T-cell (primary cell): ENCODE measurements at regions not wholly inside any gene's neighbourhood (a gene's known extent, or its start where the extent isn't known, plus 50 kb on each side); places are given as distances from the start of the nearest gene placed in this dataset.
A peak's percentile ranks its signal among the peaks of the same experiment; 100 is the strongest.
"Not testable (repeated sequence)": the region's sequence is repeated elsewhere in the genome, so short reads cannot be mapped to it uniquely, and the experiment has no call there.

Experiments used
- ATAC-seq, 4 experiments: fragments of 200-7000 bp in 3 of 4; fragments of 150-1000 bp in 1 of 4; cut with Tn5 transposase; replicated peaks in 1 of 4; 1 replicate in 3 of 4; 2 replicates in 1 of 4; pipeline ENCODE4 v1.10.0; 2021; ENCODE audit warnings: moderate library complexity in 3 of 4, mild to moderate bottlenecking in 2 of 4, moderate number of reproducible peaks in 1 of 4
- CTCF ChIA-PET, 2 donors: fragments of 300-600 bp; sonication (Branson Sonifier 250); formaldehyde crosslinking; loops; one replicate each; lab custom pipeline; 2022; ENCODE audit warnings: antibody characterized with exemption in 2 of 2; lab: Charles Lee
- POLR2A ChIA-PET, 2 donors: fragments of 300-600 bp; sonication (Branson Sonifier 250); formaldehyde crosslinking; loops; one replicate each; lab custom pipeline; 2022; ENCODE audit warnings: antibody characterized with exemption in 2 of 2; lab: Charles Lee
- DNase-seq, 35 experiments: peaks; one replicate each; pipeline versions ENCODE4 v3.0.0 to v3.0.0-alpha.2; 2013 to 2023
- H3K27ac ChIP-seq: one replicate; pipeline ENCODE4 v1.5.1; 2013; ENCODE audit warnings: low read length
- H3K27me3 ChIP-seq, 2 experiments: replicated peaks in 1 of 2; 1 replicate in 1 of 2; 2 replicates in 1 of 2; pipeline versions ENCODE4 v1.6.1 to v1.7.0; 2013; ENCODE audit warnings: low read length in 1 of 2, mixed read lengths in 1 of 2; ENCODE audit not compliant: control insufficient read depth in 2 of 2, insufficient read depth in 2 of 2; ENCODE audit errors: extremely low read depth in 1 of 2
- H3K36me3 ChIP-seq, 2 donors: 1 replicate in 1 of 2; 2 replicates in 1 of 2; pipeline versions ENCODE4 v1.6.1 to v1.7.0; 2013; ENCODE audit warnings: low read length in 1 of 2; ENCODE audit not compliant: control insufficient read depth in 2 of 2, insufficient read depth in 1 of 2; ENCODE audit errors: extremely low read depth in 1 of 2
- H3K4me1 ChIP-seq, 2 experiments: 1 replicate in 1 of 2; 2 replicates in 1 of 2; pipeline versions ENCODE4 v1.6.1 to v1.7.0; 2013; ENCODE audit warnings: low read length in 2 of 2, mixed read lengths in 1 of 2; ENCODE audit not compliant: insufficient read depth in 2 of 2, control insufficient read depth in 1 of 2; ENCODE audit errors: extremely low read depth in 1 of 2
- H3K4me3 ChIP-seq, 2 donors: 1 replicate in 1 of 2; 2 replicates in 1 of 2; pipeline versions ENCODE4 v1.5.1 to v1.7.0; 2013; ENCODE audit warnings: mild to moderate bottlenecking in 2 of 2, low read length in 1 of 2, moderate library complexity in 1 of 2; ENCODE audit not compliant: control insufficient read depth in 1 of 2; ENCODE audit errors: extremely low read depth in 1 of 2
- H3K9me3 ChIP-seq: 2 replicates; pipeline ENCODE4 v1.7.0; 2013
- H3K27ac Mint-ChIP-seq, 2 donors: one replicate each; pipeline ENCODE4 v1.8.0; 2020 to 2021; ENCODE audit warnings: mild to moderate bottlenecking in 2 of 2, mixed read lengths in 2 of 2
- H3K27me3 Mint-ChIP-seq, 2 donors: one replicate each; pipeline ENCODE4 v1.8.0; 2021 to 2022; ENCODE audit warnings: mixed read lengths in 2 of 2
- H3K36me3 Mint-ChIP-seq: one replicate; pipeline ENCODE4 v1.8.0; 2021; ENCODE audit warnings: mixed read lengths
- H3K4me1 Mint-ChIP-seq, 3 donors: one replicate each; pipeline ENCODE4 v1.8.0; 2020 to 2022; ENCODE audit warnings: mixed read lengths in 3 of 3, mild to moderate bottlenecking in 1 of 3
- H3K4me3 Mint-ChIP-seq, 3 donors: one replicate each; pipeline ENCODE4 v1.8.0; 2020 to 2022; ENCODE audit warnings: mild to moderate bottlenecking in 3 of 3, mixed read lengths in 3 of 3, moderate library complexity in 3 of 3
- H3K9me3 Mint-ChIP-seq, 3 donors: one replicate each; pipeline ENCODE4 v1.8.0; 2020 to 2022; ENCODE audit warnings: mixed read lengths in 3 of 3
- WGBS: methylation state at CpG from one replicate; pipeline ENCODE4 v1.1.5; 2013; ENCODE audit warnings: missing lambda C conversion rate; ENCODE audit not compliant: insufficient coverage; 5-methylcytosine and 5-hydroxymethylcytosine counted together

GRCh38 chr16:17552351-17552750, 81.6 kb upstream of the XYLT1 start:
- peaks cover 0 to 4% (median 1%) of the 10 kb centered on the region in 3 donors for H3K4me1 Mint-ChIP-seq
- WGBS, result 92% methylated on average over 4 of the region's 5 CpGs
- no peak overlapping the region for H3K4me3 ChIP-seq

GRCh38 chr16:17551682-17552081, 80.9 kb upstream of the XYLT1 start:
- H3K4me3 ChIP-seq, H3K27me3 ChIP-seq, H3K36me3 ChIP-seq, H3K4me1 ChIP-seq, H3K4me1 Mint-ChIP-seq, H3K4me3 Mint-ChIP-seq, H3K27ac ChIP-seq, H3K27ac Mint-ChIP-seq, CTCF ChIA-PET, H3K36me3 Mint-ChIP-seq, H3K9me3 ChIP-seq, H3K9me3 Mint-ChIP-seq, POLR2A ChIA-PET, DNase-seq, ATAC-seq: not testable (repeated sequence)
- peaks cover 9 to 20% of the 10 kb centered on the region in 2 donors for H3K27me3 Mint-ChIP-seq
- WGBS, result 93% methylated on average over 5 of the region's 6 CpGs

More at GRCh38 chr16:17552351-17552750, 81.6 kb upstream of the XYLT1 start:
- ChIA-PET CTCF (no interaction called here), POLR2A (no interaction called here)
- no peaks in the 10 kb centered on the region for H3K36me3 Mint-ChIP-seq
- no peaks in the 10 kb centered on the region for H3K4me1 ChIP-seq
- H3K9me3 Mint-ChIP-seq, result no peaks in the 10 kb centered on the region
- peaks cover 9 to 20% of the 10 kb centered on the region in 2 donors for H3K27me3 Mint-ChIP-seq
- peaks cover 0 to 7% of the 10 kb centered on the region in 2 experiments for H3K27me3 ChIP-seq
- DNase-seq, result no peak
- no peak overlapping the region for H3K27ac Mint-ChIP-seq
- no peaks in the 10 kb centered on the region for H3K36me3 ChIP-seq
- H3K9me3 ChIP-seq, result no peaks in the 10 kb centered on the region
- ATAC-seq, result no peak
- no peak overlapping the region for H3K27ac ChIP-seq
- H3K4me3 Mint-ChIP-seq, result no peak overlapping the region

- no peak overlapping the region for H3K4me3 Mint-ChIP-seq
- ChIA-PET CTCF (no interaction called here), POLR2A (no interaction called here)
- Histone ChIP-seq H3K4me1 (no peaks in the 10 kb centered on the region), H3K9me3 (no peaks in the 10 kb centered on the region), H3K36me3 (no peaks in the 10 kb centered on the region), H3K4me3 (no peak overlapping the region), H3K27ac (no peak overlapping the region), H3K27me3 (peaks cover 0 to 2% of the 10 kb centered on the region in 2 experiments)
- DNase-seq (no peak), ATAC-seq (no peak)
- no peak overlapping the region for H3K27ac Mint-ChIP-seq
- H3K27me3 Mint-ChIP-seq, result peaks cover 2 to 10% of the 10 kb centered on the region in 2 donors
- H3K36me3 Mint-ChIP-seq, result no peaks in the 10 kb centered on the region
- H3K4me1 Mint-ChIP-seq, result no peaks in the 10 kb centered on the region
- H3K9me3 Mint-ChIP-seq, result no peaks in the 10 kb centered on the region
- 73% methylated on average over 3 of the region's 4 CpGs for WGBS
Measured at GRCh38 chr16:17548825-17549224, 78.1 kb upstream of the XYLT1 start.

- no peak overlapping the region for H3K4me3 Mint-ChIP-seq
Measured at GRCh38 chr16:17544785-17545184, 74.0 kb upstream of the XYLT1 start.

GRCh38 chr16:17544304-17544703, 73.5 kb upstream of the XYLT1 start:
- H3K9me3 Mint-ChIP-seq, result no peaks in the 10 kb centered on the region
- no peaks in the 10 kb centered on the region for H3K36me3 Mint-ChIP-seq
- DNase-seq (no peak), ATAC-seq (no peak)
- no peaks in the 10 kb centered on the region for H3K9me3 ChIP-seq
- CTCF ChIA-PET, result interaction anchor here in 1 of 2 donors (0.9 kb wide), 1 partner anchor 70 kb away, joined by 3 read pairs; no protein-coding TSS in a partner anchor
- no peak overlapping the region for H3K27ac ChIP-seq
- H3K27me3 Mint-ChIP-seq, result peaks cover 3 to 6% of the 10 kb centered on the region in 2 donors
- H3K27ac Mint-ChIP-seq, result no peak overlapping the region
- no peak overlapping the region for H3K4me3 ChIP-seq
- H3K4me1 Mint-ChIP-seq, result no peaks in the 10 kb centered on the region
- 100% methylated on average over 1 of the region's 2 CpGs for WGBS
- no peaks in the 10 kb centered on the region for H3K4me1 ChIP-seq
- no peak overlapping the region for H3K4me3 Mint-ChIP-seq
- POLR2A ChIA-PET, result no interaction called here
- peaks cover 0 to 6% of the 10 kb centered on the region in 2 experiments for H3K27me3 ChIP-seq
- no peaks in the 10 kb centered on the region for H3K36me3 ChIP-seq

More at GRCh38 chr16:17544785-17545184, 74.0 kb upstream of the XYLT1 start:
- no peaks in the 10 kb centered on the region for H3K4me1 ChIP-seq
- POLR2A ChIA-PET, result no interaction called here
- H3K27me3 Mint-ChIP-seq, result peaks cover under 1 to 4% of the 10 kb centered on the region in 2 donors
- H3K4me1 Mint-ChIP-seq, result no peaks in the 10 kb centered on the region
- no peaks in the 10 kb centered on the region for H3K36me3 ChIP-seq
- no peaks in the 10 kb centered on the region for H3K9me3 ChIP-seq
- H3K27ac Mint-ChIP-seq, result no peak overlapping the region
- ATAC-seq (no peak), DNase-seq (peak in 3 of 35 experiments; percentile 3 to 30 (median 4))
- H3K36me3 Mint-ChIP-seq, result no peaks in the 10 kb centered on the region
- no peaks in the 10 kb centered on the region for H3K9me3 Mint-ChIP-seq
- CTCF ChIA-PET, result interaction anchor here in 1 of 2 donors (0.9 kb wide), 1 partner anchor 70 kb away, joined by 3 read pairs; no protein-coding TSS in a partner anchor
- WGBS, result 75% methylated on average over 3 of the region's 3 CpGs
- H3K4me3 ChIP-seq, result no peak overlapping the region
- peaks cover 0 to 6% of the 10 kb centered on the region in 2 experiments for H3K27me3 ChIP-seq
- no peak overlapping the region for H3K27ac ChIP-seq

- H3K4me1 Mint-ChIP-seq, result no peaks in the 10 kb centered on the region
- peaks cover 0 to 7% of the 10 kb centered on the region in 2 experiments for H3K27me3 ChIP-seq
- H3K27me3 Mint-ChIP-seq, result peaks cover 3 to 9% of the 10 kb centered on the region in 2 donors
- no peak overlapping the region for H3K4me3 Mint-ChIP-seq
- H3K27ac Mint-ChIP-seq, result no peak overlapping the region
- H3K9me3 Mint-ChIP-seq, result no peaks in the 10 kb centered on the region
- no peaks in the 10 kb centered on the region for H3K36me3 Mint-ChIP-seq
- H3K9me3 ChIP-seq, result no peaks in the 10 kb centered on the region
- H3K4me1 ChIP-seq, result no peaks in the 10 kb centered on the region
- no peak overlapping the region for H3K4me3 ChIP-seq
- WGBS, result no CpG with 5 or more reads among the region's 2 CpGs
- H3K27ac ChIP-seq, result no peak overlapping the region
- no peak for ATAC-seq
- no peaks in the 10 kb centered on the region for H3K36me3 ChIP-seq
- CTCF ChIA-PET, result no interaction called here
- no peak for DNase-seq
- POLR2A ChIA-PET, result no interaction called here
Measured at GRCh38 chr16:17543073-17543472, 72.3 kb upstream of the XYLT1 start.

GRCh38 chr16:17541324-17541723, 70.6 kb upstream of the XYLT1 start:
- H3K27me3 Mint-ChIP-seq, result peaks cover 8 to 13% of the 10 kb centered on the region in 2 donors
- H3K27ac ChIP-seq, result no peak overlapping the region
- H3K9me3 ChIP-seq, result no peaks in the 10 kb centered on the region
- H3K36me3 Mint-ChIP-seq, result no peaks in the 10 kb centered on the region
- ATAC-seq (no peak), DNase-seq (no peak)
- H3K4me3 Mint-ChIP-seq, result no peak overlapping the region
- no peaks in the 10 kb centered on the region for H3K4me1 ChIP-seq
- H3K4me3 ChIP-seq, result no peak overlapping the region
- no peaks in the 10 kb centered on the region for H3K4me1 Mint-ChIP-seq
- POLR2A ChIA-PET, result no interaction called here
- H3K27ac Mint-ChIP-seq, result no peak overlapping the region
- WGBS, result 57% methylated on average over 1 of the region's 1 CpG
- H3K9me3 Mint-ChIP-seq, result no peaks in the 10 kb centered on the region
- CTCF ChIA-PET, result no interaction called here
- peaks cover 0 to 15% of the 10 kb centered on the region in 2 experiments for H3K27me3 ChIP-seq
- no peaks in the 10 kb centered on the region for H3K36me3 ChIP-seq
